AG04450 (cell line): ENCODE measurements at regions not wholly inside any gene's neighbourhood (a gene's known extent, or its start where the extent isn't known, plus 50 kb on each side); places are given as distances from the start of the nearest gene placed in this dataset.

ENCODE experiments used
- CTCF ChIA-PET: fragments of 300-600, 350-600 bp; formaldehyde crosslinking; extraction: SDS; loops from one replicate; lab custom pipeline; 2022; ENCODE audit warnings: antibody characterized with exemption, inconsistent platforms; lab: Charles Lee
- POLR2A ChIA-PET: fragments of 350-600 bp; formaldehyde crosslinking; extraction: SDS; loops from one replicate; lab custom pipeline; 2021; ENCODE audit warnings: antibody characterized with exemption, inconsistent platforms; lab: Yijun Ruan, JAX
- DNase-seq: peaks from one replicate; pipeline ENCODE4 v3.0.0-alpha.2; 2011; ENCODE audit warnings: low read depth, low spot score
- H3K27ac ChIP-seq: one replicate; pipeline ENCODE4 v1.5.1; 2012; ENCODE audit warnings: low read depth, low read length, control low read depth
- H3K27me3 ChIP-seq: one replicate; pipeline ENCODE4 v1.6.0; 2012; ENCODE audit warnings: low read length; ENCODE audit not compliant: control insufficient read depth, insufficient read depth
- H3K4me3 ChIP-seq: 2 replicates; pipeline ENCODE4 v1.5.1; 2011; ENCODE audit warnings: mild to moderate bottlenecking, low read depth, low read length, control low read depth
- H3K9me3 ChIP-seq: 2 replicates; pipeline ENCODE4 v1.5.1; 2012; ENCODE audit warnings: low read length; ENCODE audit not compliant: control insufficient read depth, insufficient read depth
- TF ChIP-seq, protein P1 (sequence below): IDR thresholded peaks from 2 replicates; pipeline ENCODE4 v1.5.1; 2011; ENCODE audit warnings: low read depth, low read length, control low read depth, inconsistent platforms

GRCh38 chr5:124591583-124591982, 154.9 kb downstream of the ZNF608 start:
- TF ChIP-seq, protein P1, sequence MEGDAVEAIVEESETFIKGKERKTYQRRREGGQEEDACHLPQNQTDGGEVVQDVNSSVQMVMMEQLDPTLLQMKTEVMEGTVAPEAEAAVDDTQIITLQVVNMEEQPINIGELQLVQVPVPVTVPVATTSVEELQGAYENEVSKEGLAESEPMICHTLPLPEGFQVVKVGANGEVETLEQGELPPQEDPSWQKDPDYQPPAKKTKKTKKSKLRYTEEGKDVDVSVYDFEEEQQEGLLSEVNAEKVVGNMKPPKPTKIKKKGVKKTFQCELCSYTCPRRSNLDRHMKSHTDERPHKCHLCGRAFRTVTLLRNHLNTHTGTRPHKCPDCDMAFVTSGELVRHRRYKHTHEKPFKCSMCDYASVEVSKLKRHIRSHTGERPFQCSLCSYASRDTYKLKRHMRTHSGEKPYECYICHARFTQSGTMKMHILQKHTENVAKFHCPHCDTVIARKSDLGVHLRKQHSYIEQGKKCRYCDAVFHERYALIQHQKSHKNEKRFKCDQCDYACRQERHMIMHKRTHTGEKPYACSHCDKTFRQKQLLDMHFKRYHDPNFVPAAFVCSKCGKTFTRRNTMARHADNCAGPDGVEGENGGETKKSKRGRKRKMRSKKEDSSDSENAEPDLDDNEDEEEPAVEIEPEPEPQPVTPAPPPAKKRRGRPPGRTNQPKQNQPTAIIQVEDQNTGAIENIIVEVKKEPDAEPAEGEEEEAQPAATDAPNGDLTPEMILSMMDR: no peak
- H3K27me3 ChIP-seq: no peaks in the 10 kb centered on the region
- H3K27ac ChIP-seq: no peak overlapping the region
- no peak overlapping the region for H3K4me3 ChIP-seq
- ChIA-PET POLR2A (no interaction called here), CTCF (no interaction called here)
- no peaks in the 10 kb centered on the region for H3K9me3 ChIP-seq
- no peak for DNase-seq

- Histone ChIP-seq H3K27ac (no peak overlapping the region), H3K4me3 (no peak overlapping the region), H3K9me3 (peaks cover under 1% of the 10 kb centered on the region; the same call in 1 of the 2 replicates), H3K27me3 (no peaks in the 10 kb centered on the region)
- ChIA-PET CTCF (no interaction called here), POLR2A (no interaction called here)
- DNase-seq: no peak
- TF ChIP-seq, protein P1: no peak
Measured at GRCh38 chr5:124590686-124591085, 155.8 kb downstream of the ZNF608 start.

DNA sequence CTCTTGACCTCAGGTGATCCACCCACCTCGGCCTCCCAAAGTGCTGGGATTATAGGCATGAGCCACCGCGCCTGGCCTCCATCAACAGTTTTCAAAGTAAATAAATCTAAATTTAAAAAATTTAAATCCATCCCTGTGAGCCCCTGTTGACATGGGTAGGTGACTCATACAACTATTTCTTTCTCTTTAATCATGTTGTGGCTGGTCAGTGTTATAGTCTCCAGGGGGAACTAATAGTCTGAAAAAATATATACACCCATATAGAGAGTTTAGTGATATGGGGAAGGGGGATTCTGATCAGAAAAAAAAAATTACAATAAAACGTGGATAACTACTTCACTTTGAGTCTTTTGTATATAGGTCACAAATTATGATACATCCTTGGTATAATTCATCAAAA, 159.2 kb downstream of the ZNF608 start:
- no peak for DNase-seq
- Histone ChIP-seq H3K27ac (no peak overlapping the region), H3K4me3 (no peak overlapping the region), H3K9me3 (peaks cover 8% of the 10 kb centered on the region; the same call in 1 of the 2 replicates), H3K27me3 (no peaks in the 10 kb centered on the region)
- POLR2A ChIA-PET: no interaction called here
- TF ChIP-seq, protein P1: no peak
- CTCF ChIA-PET: interaction anchor here (0.7 kb wide), 1 partner anchor 177 kb away, joined by 4 read pairs; no protein-coding TSS in a partner anchor

GRCh38 chr5:124584991-124585715, 161.3 kb downstream of the ZNF608 start:
- CTCF ChIA-PET: no interaction called here
- Histone ChIP-seq H3K4me3 (no peak overlapping the region), H3K27me3 (no peaks in the 10 kb centered on the region), H3K27ac (no peak overlapping the region), H3K9me3 (peaks cover 8% of the 10 kb centered on the region; the same call in 1 of the 2 replicates)
- POLR2A ChIA-PET: no interaction called here
- TF ChIP-seq, protein P1: no peak
- DNase-seq: no peak

DNA sequence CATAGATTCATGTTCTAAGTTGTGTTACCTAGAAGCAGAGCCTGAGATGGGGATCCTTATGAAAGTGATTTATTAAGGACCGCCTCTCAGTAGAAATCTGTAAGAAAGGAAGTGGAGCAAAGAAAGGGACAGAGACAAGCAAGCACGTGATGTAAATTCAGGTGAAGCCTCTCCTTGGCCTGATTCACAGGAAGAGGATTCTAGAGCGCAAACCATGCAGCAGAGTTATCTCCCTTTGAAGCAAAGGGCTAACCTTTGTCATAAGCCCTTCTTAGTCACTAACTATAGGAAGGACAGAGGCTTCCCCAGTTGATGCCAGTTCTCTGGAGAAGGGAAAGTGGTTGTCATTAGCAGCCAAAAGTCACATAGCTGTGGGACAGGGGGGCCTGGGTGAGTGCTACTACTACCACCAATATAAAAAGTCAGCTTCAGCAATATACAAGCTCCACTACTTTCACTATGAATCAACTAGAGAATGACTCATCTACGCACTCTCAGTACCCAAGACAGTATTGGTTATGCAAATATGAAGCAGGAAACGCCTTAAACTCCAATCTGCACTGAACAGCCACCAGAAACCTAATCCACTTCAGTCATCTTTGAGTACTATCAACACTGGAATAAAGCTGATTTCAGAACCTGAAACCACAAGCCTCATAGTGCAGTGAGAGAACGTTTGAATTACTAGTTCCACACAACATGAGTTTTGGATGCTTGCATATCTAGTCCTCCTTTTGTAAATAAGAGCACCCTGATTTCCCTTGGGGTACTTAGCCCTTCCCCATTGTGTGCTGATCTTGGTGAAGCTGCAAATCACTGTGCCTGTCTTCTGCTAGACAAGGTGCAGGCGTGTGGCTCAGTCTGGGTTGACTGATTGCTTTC, 162.7 kb downstream of the ZNF608 start:
- Histone ChIP-seq H3K27me3 (no peaks in the 10 kb centered on the region), H3K4me3 (no peak overlapping the region), H3K27ac (no peak overlapping the region), H3K9me3 (peaks cover 8% of the 10 kb centered on the region; the same call in 1 of the 2 replicates)
- peak; percentile 66 for DNase-seq
- TF ChIP-seq, protein P1: no peak
- POLR2A ChIA-PET: interaction anchor here (1.4 kb wide), 1 partner anchor 13 kb away, joined by 3 read pairs; no protein-coding TSS in a partner anchor
- CTCF ChIA-PET: no interaction called here
